Dermis blood vessel endothelial cell (primary cell): ENCODE measurements at regions not wholly inside any gene's neighbourhood (a gene's known extent, or its start where the extent isn't known, plus 50 kb on each side); places are given as distances from the start of the nearest gene placed in this dataset.
"Not testable (repeated sequence)": the region's sequence is repeated elsewhere in the genome, so short reads cannot be mapped to it uniquely, and the experiment has no call there.

Experiments
- DNase-seq: peaks from one replicate; pipeline ENCODE4 v3.0.0; 2010

- no peak for DNase-seq
Measured at GRCh38 chr5:50343715-50344114, 97.4 kb downstream of the EMB start.

GRCh38 chr5:50340757-50341156 lies 100.3 kb downstream of the EMB start:
- DNase-seq: no peak

- not testable (repeated sequence) for DNase-seq
Measured at GRCh38 chr5:50330633-50331032, 110.5 kb downstream of the EMB start.

GRCh38 chr5:50328193-50328729 lies 112.8 kb downstream of the EMB start:
- DNase-seq: no peak

GRCh38 chr5:50325237-50325832 lies 115.8 kb downstream of the EMB start:
- peak; percentile 43 for DNase-seq

GRCh38 chr5:50320131-50320749 lies 120.8 kb downstream of the EMB start:
- DNase-seq: no peak

- no peak for DNase-seq
Measured at GRCh38 chr5:50318220-50318619, 122.9 kb downstream of the EMB start.

GRCh38 chr5:50306488-50306887 lies 134.6 kb downstream of the EMB start:
- not testable (repeated sequence) for DNase-seq

GRCh38 chr5:50302815-50303490 lies 138.1 kb downstream of the EMB start:
- DNase-seq: no peak

- DNase-seq: no peak
Measured at GRCh38 chr5:50301756-50302155, 139.3 kb downstream of the EMB start.

- no peak for DNase-seq
Measured at GRCh38 chr5:50300878-50301277, 140.2 kb downstream of the EMB start.

- no peak for DNase-seq
Measured at GRCh38 chr5:50299896-50300295, 141.2 kb downstream of the EMB start.

GRCh38 chr5:50292735-50293394 lies 148.2 kb downstream of the EMB start:
- no peak for DNase-seq

- not testable (repeated sequence) for DNase-seq
Measured at GRCh38 chr5:50280461-50280860, 160.6 kb downstream of the EMB start.
